ENCODE measurements at regions not wholly inside any gene's neighbourhood (a gene's known extent, or its start where the extent isn't known, plus 50 kb on each side); places are given as distances from the start of the nearest gene placed in this dataset.

DNA sequence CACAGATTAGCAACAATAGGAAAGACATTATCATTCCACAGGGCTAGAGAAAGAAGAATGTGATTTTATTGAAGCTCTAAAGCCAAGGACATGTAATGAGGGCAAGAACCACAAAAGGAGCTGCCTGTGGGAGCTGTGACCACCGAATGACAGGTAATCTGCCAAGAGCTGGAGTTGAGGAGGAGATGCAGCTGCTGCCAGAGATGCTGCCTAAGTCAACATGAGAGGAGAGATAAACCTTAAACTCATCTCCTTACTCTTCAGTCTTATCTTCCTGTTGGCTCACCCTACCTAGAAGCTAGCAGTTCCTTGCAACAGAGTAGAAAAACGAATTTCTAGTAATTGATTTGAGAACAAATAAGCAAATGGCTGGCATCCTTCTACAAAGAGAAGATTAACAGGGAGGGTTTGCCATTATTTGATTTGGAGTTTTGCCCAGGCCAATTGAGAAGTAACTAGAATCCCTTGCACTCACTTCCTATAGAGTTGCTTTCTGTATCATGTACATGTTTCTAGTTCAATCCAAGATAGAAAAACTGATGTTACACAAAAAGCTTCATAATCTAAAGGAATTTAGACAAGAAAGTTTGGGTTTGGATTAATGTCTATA lies 539.2 kb downstream of the TLE1 start:
- Histone ChIP-seq H3K4me3 (ENCODE audit: low read depth in 1 of 3, low read length in 3 of 3) (no peak overlapping the region), H3K36me3 (ENCODE audit: control insufficient read depth in 3 of 3, insufficient read depth in 2 of 3, low read depth in 1 of 3, low read length in 3 of 3) (no peaks in the 10 kb centered on the region), H3K27me3 (ENCODE audit: control insufficient read depth in 3 of 3, insufficient read depth in 3 of 3, low read length in 3 of 3) (no peaks in the 10 kb centered on the region), H3K9me3 (ENCODE audit: control insufficient read depth in 2 of 2, insufficient read depth in 1 of 2, low read depth in 1 of 2, low read length in 1 of 2) (no peaks in the 10 kb centered on the region), H3K4me1 (ENCODE audit: control insufficient read depth in 3 of 3, insufficient read depth in 2 of 3, low read depth in 1 of 3, low read length in 2 of 3) (no peaks in the 10 kb centered on the region), H3K27ac (ENCODE audit: low read depth in 1 of 3, low read length in 2 of 3) (no peak overlapping the region)
- DNase-seq (no peak), FAIRE-seq (no peak)
- WGBS, 3 donors = 11 to 37% (median 21%) methylated on average over 2 of the region's 2 CpGs

- Histone ChIP-seq H3K27me3 (ENCODE audit: control insufficient read depth in 3 of 3, insufficient read depth in 3 of 3, low read length in 3 of 3) (no peaks in the 10 kb centered on the region), H3K9me3 (ENCODE audit: control insufficient read depth in 2 of 2, insufficient read depth in 1 of 2, low read depth in 1 of 2, low read length in 1 of 2) (peaks cover 0 to 1% of the 10 kb centered on the region in 2 donors), H3K4me3 (ENCODE audit: low read depth in 1 of 3, low read length in 3 of 3) (no peak overlapping the region), H3K4me1 (ENCODE audit: control insufficient read depth in 3 of 3, insufficient read depth in 2 of 3, low read depth in 1 of 3, low read length in 2 of 3) (no peaks in the 10 kb centered on the region), H3K27ac (ENCODE audit: low read depth in 1 of 3, low read length in 2 of 3) (no peak overlapping the region), H3K36me3 (ENCODE audit: control insufficient read depth in 3 of 3, insufficient read depth in 2 of 3, low read depth in 1 of 3, low read length in 3 of 3) (no peaks in the 10 kb centered on the region)
- WGBS, 3 donors = 59 to 79% (median 67%) methylated on average over 4 of the region's 4 CpGs
- FAIRE-seq (no peak), DNase-seq (no peak)
Observed at GRCh38 chr9:81146684-81147337, 542.5 kb downstream of the TLE1 start.

- no peaks in the 10 kb centered on the region for H3K36me3 ChIP-seq (ENCODE audit: control insufficient read depth in 3 of 3, insufficient read depth in 2 of 3, low read depth in 1 of 3, low read length in 3 of 3)
- no peaks in the 10 kb centered on the region for H3K27me3 ChIP-seq (ENCODE audit: control insufficient read depth in 3 of 3, insufficient read depth in 3 of 3, low read length in 3 of 3)
- no peak overlapping the region for H3K4me3 ChIP-seq (ENCODE audit: low read depth in 1 of 3, low read length in 3 of 3)
- H3K27ac ChIP-seq (ENCODE audit: low read depth in 1 of 3, low read length in 2 of 3) = no peak overlapping the region
- no peak for DNase-seq
- WGBS, 3 donors = 55 to 74% (median 72%) methylated on average over 3 of the region's 3 CpGs
- peaks cover 0 to 1% of the 10 kb centered on the region in 2 donors for H3K9me3 ChIP-seq (ENCODE audit: control insufficient read depth in 2 of 2, insufficient read depth in 1 of 2, low read depth in 1 of 2, low read length in 1 of 2)
- no peaks in the 10 kb centered on the region for H3K4me1 ChIP-seq (ENCODE audit: control insufficient read depth in 3 of 3, insufficient read depth in 2 of 3, low read depth in 1 of 3, low read length in 2 of 3)
- FAIRE-seq = no peak
Observed at GRCh38 chr9:81146241-81146640, 543.1 kb downstream of the TLE1 start.

GRCh38 chr9:81145331-81145963 lies 543.9 kb downstream of the TLE1 start:
- DNase-seq (no peak), FAIRE-seq (no peak)
- Histone ChIP-seq H3K4me1 (ENCODE audit: control insufficient read depth in 3 of 3, insufficient read depth in 2 of 3, low read depth in 1 of 3, low read length in 2 of 3) (no peaks in the 10 kb centered on the region), H3K27me3 (ENCODE audit: control insufficient read depth in 3 of 3, insufficient read depth in 3 of 3, low read length in 3 of 3) (no peaks in the 10 kb centered on the region), H3K9me3 (ENCODE audit: control insufficient read depth in 2 of 2, insufficient read depth in 1 of 2, low read depth in 1 of 2, low read length in 1 of 2) (peaks cover 0 to 1% of the 10 kb centered on the region in 2 donors), H3K27ac (ENCODE audit: low read depth in 1 of 3, low read length in 2 of 3) (no peak overlapping the region), H3K36me3 (ENCODE audit: control insufficient read depth in 3 of 3, insufficient read depth in 2 of 3, low read depth in 1 of 3, low read length in 3 of 3) (no peaks in the 10 kb centered on the region), H3K4me3 (ENCODE audit: low read depth in 1 of 3, low read length in 3 of 3) (no peak overlapping the region)
- WGBS, 3 donors = 65 to 75% (median 72%) methylated on average over 10 of the region's 10 CpGs

- DNase-seq (no peak), FAIRE-seq (no peak)
- no peaks in the 10 kb centered on the region for H3K36me3 ChIP-seq (ENCODE audit: control insufficient read depth in 3 of 3, insufficient read depth in 2 of 3, low read depth in 1 of 3, low read length in 3 of 3)
- no peak overlapping the region for H3K27ac ChIP-seq (ENCODE audit: low read depth in 1 of 3, low read length in 2 of 3)
- H3K4me1 ChIP-seq (ENCODE audit: control insufficient read depth in 3 of 3, insufficient read depth in 2 of 3, low read depth in 1 of 3, low read length in 2 of 3) = no peaks in the 10 kb centered on the region
- no peaks in the 10 kb centered on the region for H3K27me3 ChIP-seq (ENCODE audit: control insufficient read depth in 3 of 3, insufficient read depth in 3 of 3, low read length in 3 of 3)
- peaks cover 0 to 1% of the 10 kb centered on the region in 2 donors for H3K9me3 ChIP-seq (ENCODE audit: control insufficient read depth in 2 of 2, insufficient read depth in 1 of 2, low read depth in 1 of 2, low read length in 1 of 2)
- H3K4me3 ChIP-seq (ENCODE audit: low read depth in 1 of 3, low read length in 3 of 3) = no peak overlapping the region
- WGBS, 3 donors = 31 to 62% (median 59%) methylated on average over 1 of the region's 1 CpG
Observed at GRCh38 chr9:81141961-81142360, 547.4 kb downstream of the TLE1 start.

GRCh38 chr9:81137976-81138568 lies 551.3 kb downstream of the TLE1 start:
- 72 to 79% (median 77%) methylated on average over 2 of the region's 2 CpGs for WGBS, 3 donors
- H3K27ac ChIP-seq (ENCODE audit: low read depth in 1 of 3, low read length in 2 of 3) = no peak overlapping the region
- no peaks in the 10 kb centered on the region for H3K4me1 ChIP-seq (ENCODE audit: control insufficient read depth in 3 of 3, insufficient read depth in 2 of 3, low read depth in 1 of 3, low read length in 2 of 3)
- no peaks in the 10 kb centered on the region for H3K27me3 ChIP-seq (ENCODE audit: control insufficient read depth in 3 of 3, insufficient read depth in 3 of 3, low read length in 3 of 3)
- no peaks in the 10 kb centered on the region for H3K36me3 ChIP-seq (ENCODE audit: control insufficient read depth in 3 of 3, insufficient read depth in 2 of 3, low read depth in 1 of 3, low read length in 3 of 3)
- FAIRE-seq (no peak), DNase-seq (no peak)
- no peak overlapping the region for H3K4me3 ChIP-seq (ENCODE audit: low read depth in 1 of 3, low read length in 3 of 3)
- peaks cover 0 to 1% of the 10 kb centered on the region in 2 donors for H3K9me3 ChIP-seq (ENCODE audit: control insufficient read depth in 2 of 2, insufficient read depth in 1 of 2, low read depth in 1 of 2, low read length in 1 of 2)

DNA sequence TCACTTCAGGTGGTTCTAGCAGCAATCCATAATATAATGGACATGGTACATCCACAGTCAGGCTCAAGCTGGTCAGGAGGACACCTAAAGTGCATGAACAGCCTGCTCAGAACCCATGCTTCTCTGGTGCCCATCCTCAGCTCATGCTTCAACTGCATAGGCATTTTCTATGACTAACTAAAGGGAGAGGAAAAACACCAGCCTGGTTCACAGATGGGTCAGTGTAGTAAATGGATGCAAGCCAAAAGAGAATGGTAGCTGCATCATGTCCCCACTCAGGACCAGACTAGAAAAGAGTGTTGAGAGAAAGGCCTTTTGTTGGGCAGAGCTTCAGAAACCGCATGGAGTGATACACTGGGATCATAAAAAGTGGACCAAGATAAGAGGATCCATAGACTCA lies 556.6 kb downstream of the TLE1 start:
- H3K4me3 ChIP-seq (ENCODE audit: low read depth in 1 of 3, low read length in 3 of 3) = no peak overlapping the region
- no peaks in the 10 kb centered on the region for H3K4me1 ChIP-seq (ENCODE audit: control insufficient read depth in 3 of 3, insufficient read depth in 2 of 3, low read depth in 1 of 3, low read length in 2 of 3)
- no peaks in the 10 kb centered on the region for H3K36me3 ChIP-seq (ENCODE audit: control insufficient read depth in 3 of 3, insufficient read depth in 2 of 3, low read depth in 1 of 3, low read length in 3 of 3)
- no peak overlapping the region for H3K27ac ChIP-seq (ENCODE audit: low read depth in 1 of 3, low read length in 2 of 3)
- H3K9me3 ChIP-seq (ENCODE audit: control insufficient read depth in 2 of 2, insufficient read depth in 1 of 2, low read depth in 1 of 2, low read length in 1 of 2) = no peaks in the 10 kb centered on the region
- no peaks in the 10 kb centered on the region for H3K27me3 ChIP-seq (ENCODE audit: control insufficient read depth in 3 of 3, insufficient read depth in 3 of 3, low read length in 3 of 3)
- 35 to 69% (median 40%) methylated on average over 1 of the region's 1 CpG for WGBS, 3 donors
- DNase-seq (no peak), FAIRE-seq (no peak)

DNA sequence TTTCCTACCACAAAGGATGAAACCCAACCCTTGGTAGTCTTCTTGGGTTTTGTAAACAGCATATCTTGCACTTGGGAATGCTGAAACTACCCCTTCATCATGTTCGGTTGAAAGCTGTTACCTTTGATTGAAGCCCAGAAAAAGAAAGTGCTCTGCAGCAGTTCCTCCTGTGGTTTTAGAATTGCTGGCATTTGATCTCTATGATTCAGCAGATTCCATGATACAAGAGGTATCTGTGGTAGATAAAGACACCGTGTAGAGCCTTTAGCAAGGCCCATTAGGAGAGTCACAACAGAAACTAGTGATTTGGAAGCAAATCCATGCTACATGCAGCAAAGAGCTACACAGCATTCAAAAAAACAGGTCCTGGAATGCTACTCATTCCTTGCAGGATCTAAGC lies 557.0 kb downstream of the TLE1 start:
- Histone ChIP-seq H3K36me3 (ENCODE audit: control insufficient read depth in 3 of 3, insufficient read depth in 2 of 3, low read depth in 1 of 3, low read length in 3 of 3) (no peaks in the 10 kb centered on the region), H3K4me3 (ENCODE audit: low read depth in 1 of 3, low read length in 3 of 3) (no peak overlapping the region), H3K4me1 (ENCODE audit: control insufficient read depth in 3 of 3, insufficient read depth in 2 of 3, low read depth in 1 of 3, low read length in 2 of 3) (no peaks in the 10 kb centered on the region), H3K27ac (ENCODE audit: low read depth in 1 of 3, low read length in 2 of 3) (no peak overlapping the region), H3K27me3 (ENCODE audit: control insufficient read depth in 3 of 3, insufficient read depth in 3 of 3, low read length in 3 of 3) (no peaks in the 10 kb centered on the region), H3K9me3 (ENCODE audit: control insufficient read depth in 2 of 2, insufficient read depth in 1 of 2, low read depth in 1 of 2, low read length in 1 of 2) (no peaks in the 10 kb centered on the region)
- DNase-seq = no peak
- FAIRE-seq = no peak
- 44 to 53% (median 48%) methylated on average over 2 of the region's 2 CpGs for WGBS, 3 donors
